CD4-positive, alpha-beta T cell (primary cell): ENCODE measurements at regions not wholly inside any gene's neighbourhood (a gene's known extent, or its start where the extent isn't known, plus 50 kb on each side); places are given as distances from the start of the nearest gene placed in this dataset.

Source experiments
- ATAC-seq: fragments of 200-7000 bp; cut with Tn5 transposase; one replicate; pipeline ENCODE4 v1.10.0; 2022; ENCODE audit warnings: mild to moderate bottlenecking; ENCODE audit not compliant: poor library complexity
- CTCF ChIA-PET: fragments of 350-600 bp; sonication (Branson Sonifier 250); formaldehyde crosslinking; loops from one replicate; lab custom pipeline; 2021; ENCODE audit warnings: antibody characterized with exemption, inconsistent platforms; lab: Charles Lee
- POLR2A ChIA-PET: fragments of 350-600 bp; sonication (Branson Sonifier 250); formaldehyde crosslinking; loops from one replicate; lab custom pipeline; 2021; ENCODE audit warnings: antibody characterized with exemption, inconsistent platforms; lab: Charles Lee
- DNase-seq, 14 experiments: peaks; one replicate each; pipeline ENCODE4 v3.0.0-alpha.2; 2013 to 2020; ENCODE audit warnings: mixed read lengths in 2 of 14
- H3K27ac ChIP-seq, 2 donors: one replicate each; pipeline versions ENCODE4 v1.5.1 to v1.7.0; 2013; ENCODE audit warnings: low read length in 2 of 2, low read depth in 1 of 2, mild to moderate bottlenecking in 1 of 2
- H3K27me3 ChIP-seq, 2 experiments: 1 replicate in 1 of 2; 2 replicates in 1 of 2; pipeline versions ENCODE4 v1.6.1 to v1.7.0; 2013; ENCODE audit warnings: low read length in 2 of 2, control low read depth in 1 of 2, mild to moderate bottlenecking in 1 of 2, moderate library complexity in 1 of 2; ENCODE audit not compliant: insufficient read depth in 2 of 2, control insufficient read depth in 1 of 2
- H3K36me3 ChIP-seq: one replicate; pipeline ENCODE4 v1.6.1; 2013; ENCODE audit warnings: low read length, control low read depth; ENCODE audit not compliant: insufficient read depth
- H3K4me1 ChIP-seq: one replicate; pipeline ENCODE4 v1.6.1; 2013; ENCODE audit warnings: low read length, control low read depth; ENCODE audit not compliant: insufficient read depth
- H3K4me3 ChIP-seq: one replicate; pipeline ENCODE4 v1.5.1; 2013; ENCODE audit warnings: mild to moderate bottlenecking, low read length, moderate library complexity
- H3K9me3 ChIP-seq, 2 experiments: 1 replicate in 1 of 2; 2 replicates in 1 of 2; pipeline versions ENCODE4 v1.6.1 to v1.7.0; 2013; ENCODE audit warnings: low read length in 2 of 2, mild to moderate bottlenecking in 2 of 2, control low read depth in 1 of 2, moderate library complexity in 1 of 2; ENCODE audit not compliant: control insufficient read depth in 1 of 2, insufficient read depth in 1 of 2
- H3K27ac Mint-ChIP-seq: one replicate; pipeline ENCODE4 v1.8.0; 2020; ENCODE audit warnings: mixed read lengths
- H3K27me3 Mint-ChIP-seq: one replicate; pipeline ENCODE4 v1.8.0; 2021; ENCODE audit warnings: mixed read lengths
- H3K36me3 Mint-ChIP-seq: one replicate; pipeline ENCODE4 v1.8.0; 2021; ENCODE audit warnings: low read depth, mixed read lengths
- H3K4me1 Mint-ChIP-seq: one replicate; pipeline ENCODE4 v1.8.0; 2021; ENCODE audit warnings: low read depth, mixed read lengths
- H3K4me3 Mint-ChIP-seq: one replicate; pipeline ENCODE4 v1.8.0; 2020; ENCODE audit warnings: mild to moderate bottlenecking, mixed read lengths
- H3K9me3 Mint-ChIP-seq: one replicate; pipeline ENCODE4 v1.8.0; 2020; ENCODE audit warnings: mixed read lengths
- intact Hi-C, 2 experiments: fragments of 100-400 bp; cut with DNase I in 1 of 2; cut with micrococcal nuclease in 1 of 2; formaldehyde crosslinking; loops; one replicate each; pipeline versions ENCODE4 v1.15.1 to v1.9.0; 2023 to 2025; cut with DNase I, micrococcal nuclease
- TF ChIP-seq, protein P1 (sequence below): fragments of 200-600 bp; IDR thresholded peaks from one replicate; pipeline ENCODE4 v1.8.0; 2022; ENCODE audit warnings: antibody characterized with exemption, mild to moderate bottlenecking

DNA sequence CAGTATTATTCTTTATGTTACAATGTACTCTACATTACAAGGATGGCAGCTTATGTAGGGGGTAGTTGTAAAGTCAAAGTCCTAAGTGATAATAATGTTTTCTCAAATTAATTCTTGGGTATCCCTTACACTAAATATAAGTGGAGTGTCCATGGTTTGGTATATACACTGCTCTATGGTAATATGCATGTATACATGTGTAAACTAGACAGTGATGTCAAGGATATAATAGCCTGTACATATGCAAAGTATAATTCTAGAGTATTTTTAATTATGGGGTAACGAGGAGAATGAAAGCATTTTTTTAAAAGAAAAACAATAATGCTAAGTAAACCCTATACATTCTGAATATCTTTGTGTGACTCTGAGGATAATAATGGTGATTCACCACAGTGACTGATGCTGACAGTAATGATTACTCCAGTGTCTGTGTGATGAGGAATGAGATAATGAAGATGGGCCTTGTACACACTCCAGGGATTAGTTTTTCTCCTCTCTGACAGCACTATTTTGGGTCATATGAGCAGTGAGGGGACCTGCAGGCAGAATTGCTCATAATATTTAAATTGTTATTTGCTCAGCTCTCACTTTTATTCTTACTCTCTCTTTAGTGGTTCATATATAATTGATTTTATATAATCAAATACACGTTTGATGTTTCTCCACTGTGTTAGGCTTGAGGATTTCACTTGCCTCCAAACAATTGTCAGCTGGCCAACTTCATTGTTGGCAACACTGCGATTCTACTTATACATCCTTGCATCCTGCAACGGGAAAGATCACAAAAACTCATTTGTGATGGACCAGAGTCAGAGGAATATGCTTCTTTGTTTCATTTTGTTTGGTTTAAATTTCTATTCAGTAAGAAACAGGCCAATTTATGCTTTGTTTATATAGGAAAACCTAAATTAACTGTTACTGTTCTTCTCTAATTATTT, 88.2 kb downstream of the NREP start:
- Histone ChIP-seq H3K27ac (no peak overlapping the region), H3K27me3 (no peaks in the 10 kb centered on the region), H3K36me3 (no peaks in the 10 kb centered on the region), H3K9me3 (no peaks in the 10 kb centered on the region), H3K4me1 (no peaks in the 10 kb centered on the region), H3K4me3 (no peak overlapping the region)
- POLR2A ChIA-PET: no interaction called here
- intact Hi-C loops: no loop called here
- Mint-ChIP-seq H3K36me3 (no peaks in the 10 kb centered on the region), H3K27ac (no peak overlapping the region), H3K4me3 (no peak overlapping the region), H3K4me1 (no peaks in the 10 kb centered on the region), H3K9me3 (no peaks in the 10 kb centered on the region), H3K27me3 (peaks cover 5% of the 10 kb centered on the region)
- no peak for ATAC-seq
- no peak for DNase-seq
- TF ChIP-seq, protein P1, sequence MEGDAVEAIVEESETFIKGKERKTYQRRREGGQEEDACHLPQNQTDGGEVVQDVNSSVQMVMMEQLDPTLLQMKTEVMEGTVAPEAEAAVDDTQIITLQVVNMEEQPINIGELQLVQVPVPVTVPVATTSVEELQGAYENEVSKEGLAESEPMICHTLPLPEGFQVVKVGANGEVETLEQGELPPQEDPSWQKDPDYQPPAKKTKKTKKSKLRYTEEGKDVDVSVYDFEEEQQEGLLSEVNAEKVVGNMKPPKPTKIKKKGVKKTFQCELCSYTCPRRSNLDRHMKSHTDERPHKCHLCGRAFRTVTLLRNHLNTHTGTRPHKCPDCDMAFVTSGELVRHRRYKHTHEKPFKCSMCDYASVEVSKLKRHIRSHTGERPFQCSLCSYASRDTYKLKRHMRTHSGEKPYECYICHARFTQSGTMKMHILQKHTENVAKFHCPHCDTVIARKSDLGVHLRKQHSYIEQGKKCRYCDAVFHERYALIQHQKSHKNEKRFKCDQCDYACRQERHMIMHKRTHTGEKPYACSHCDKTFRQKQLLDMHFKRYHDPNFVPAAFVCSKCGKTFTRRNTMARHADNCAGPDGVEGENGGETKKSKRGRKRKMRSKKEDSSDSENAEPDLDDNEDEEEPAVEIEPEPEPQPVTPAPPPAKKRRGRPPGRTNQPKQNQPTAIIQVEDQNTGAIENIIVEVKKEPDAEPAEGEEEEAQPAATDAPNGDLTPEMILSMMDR: no peak
- CTCF ChIA-PET: no interaction called here

DNA sequence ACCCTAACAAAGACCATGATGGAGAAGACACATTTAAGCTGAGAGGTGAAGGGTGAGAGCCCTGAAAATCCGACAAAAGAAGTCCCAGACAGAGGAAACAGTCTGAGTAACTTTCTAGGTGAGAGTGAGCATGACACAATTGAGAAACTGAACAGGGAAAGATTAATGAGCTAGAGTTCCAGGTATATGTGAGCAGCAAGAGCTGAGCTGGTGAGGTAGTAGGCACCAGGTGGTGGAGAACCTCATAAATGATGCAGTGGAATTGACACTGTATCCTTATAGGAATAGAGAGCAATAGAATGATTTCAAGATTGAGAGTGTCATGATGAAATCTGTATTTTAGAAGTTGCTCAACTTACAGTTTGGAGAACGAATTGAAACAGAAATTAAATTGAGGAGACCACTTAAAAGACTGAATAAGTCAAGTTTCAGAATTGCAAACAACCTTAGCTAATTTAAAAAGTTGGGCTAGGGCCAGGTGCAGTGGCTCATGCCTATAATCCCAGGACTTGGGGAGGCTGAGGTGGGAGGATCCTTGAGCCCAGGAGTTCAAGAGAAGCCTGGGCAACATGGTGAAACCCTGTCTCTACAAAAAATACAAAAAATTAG, 89.8 kb downstream of the NREP start:
- ChIA-PET CTCF (interaction anchor here (1.0 kb wide), 1 partner anchor 11 kb away, joined by 3 read pairs; no protein-coding TSS in a partner anchor), POLR2A (no interaction called here)
- TF ChIP-seq, protein P1: no peak
- Mint-ChIP-seq H3K4me3 (no peak overlapping the region), H3K9me3 (no peaks in the 10 kb centered on the region), H3K27ac (no peak overlapping the region), H3K36me3 (no peaks in the 10 kb centered on the region), H3K27me3 (peaks cover 5% of the 10 kb centered on the region), H3K4me1 (no peaks in the 10 kb centered on the region)
- Histone ChIP-seq H3K9me3 (no peaks in the 10 kb centered on the region), H3K27ac (no peak overlapping the region), H3K4me1 (no peaks in the 10 kb centered on the region), H3K36me3 (no peaks in the 10 kb centered on the region), H3K27me3 (no peaks in the 10 kb centered on the region), H3K4me3 (no peak overlapping the region)
- no peak for ATAC-seq
- intact Hi-C loops: no loop called here
- DNase-seq: no peak

DNA sequence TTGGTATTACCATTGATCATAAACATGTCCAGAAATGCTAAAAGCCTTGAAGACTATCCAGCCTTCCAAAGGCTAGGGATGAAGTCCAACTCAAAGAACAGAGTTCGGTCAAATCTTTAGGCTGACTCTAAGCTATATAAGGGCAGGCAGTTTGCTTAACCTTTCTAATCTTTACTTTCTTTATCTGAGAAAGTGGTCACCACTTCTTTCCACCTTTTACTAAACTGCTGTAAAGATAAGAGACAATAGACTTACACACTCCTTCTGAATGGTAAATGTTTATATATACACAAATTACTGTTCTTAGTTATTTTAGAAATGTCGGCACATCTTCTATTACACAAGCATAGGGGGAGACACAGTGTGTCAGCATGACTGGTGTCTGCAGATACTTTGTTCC, 100.4 kb downstream of the NREP start:
- Histone ChIP-seq H3K36me3 (no peaks in the 10 kb centered on the region), H3K27me3 (no peaks in the 10 kb centered on the region), H3K4me3 (no peak overlapping the region), H3K9me3 (peaks cover 0 to 10% of the 10 kb centered on the region in 2 experiments), H3K4me1 (no peaks in the 10 kb centered on the region), H3K27ac (no peak overlapping the region)
- intact Hi-C loops: no loop called here
- no peaks in the 10 kb centered on the region for H3K4me1 Mint-ChIP-seq
- H3K36me3 Mint-ChIP-seq: no peaks in the 10 kb centered on the region
- ATAC-seq: no peak
- H3K9me3 Mint-ChIP-seq: peaks cover 3% of the 10 kb centered on the region
- POLR2A ChIA-PET: no interaction called here
- no peak overlapping the region for H3K4me3 Mint-ChIP-seq
- H3K27ac Mint-ChIP-seq: no peak overlapping the region
- DNase-seq: no peak
- CTCF ChIA-PET: no interaction called here
- peaks cover 3% of the 10 kb centered on the region for H3K27me3 Mint-ChIP-seq
- TF ChIP-seq, protein P1: no peak
